ENCODE measurements at regions not wholly inside any gene's neighbourhood (a gene's known extent, or its start where the extent isn't known, plus 50 kb on each side); places are given as distances from the start of the nearest gene placed in this dataset.
"Not testable (repeated sequence)": the region's sequence is repeated elsewhere in the genome, so short reads cannot be mapped to it uniquely, and the experiment has no call there.

DNA sequence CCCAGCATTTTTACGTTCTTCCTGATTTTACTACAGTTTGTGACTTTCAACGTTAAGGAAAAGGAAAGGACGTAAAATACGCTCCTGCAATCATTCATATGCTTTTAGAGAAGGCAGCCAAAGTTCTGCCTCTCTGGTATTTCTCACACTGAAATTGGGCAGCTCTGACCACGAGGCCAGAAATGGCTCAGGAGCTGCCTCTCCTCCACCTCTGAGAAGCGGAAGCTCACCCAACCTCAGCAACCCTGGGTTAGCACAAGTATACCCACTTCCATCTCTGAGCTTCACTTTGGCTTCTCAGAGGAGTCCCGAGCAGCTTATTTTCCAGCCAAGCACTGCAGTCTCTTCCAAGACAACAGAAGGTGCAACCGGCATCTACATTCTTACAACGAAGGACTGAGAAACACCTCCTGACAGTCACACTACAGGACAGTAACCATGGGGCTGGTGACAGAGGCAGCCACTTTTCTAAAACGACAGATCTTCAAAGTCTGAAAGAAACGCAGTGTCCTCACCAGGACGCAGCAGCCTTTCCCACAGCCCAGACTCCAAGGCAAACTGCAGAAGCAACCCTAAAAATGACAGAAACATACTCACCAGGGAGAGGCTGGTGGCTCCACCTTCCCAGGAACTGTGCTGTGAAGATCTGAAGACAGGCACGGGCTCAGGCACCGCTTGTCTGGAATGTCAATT is 373.7 kb downstream of the BCL2L11 start:
- H3K4me1 Mint-ChIP-seq; DNase-seq (ENCODE audit: low spot score in 2 of 2); H3K9me3 Mint-ChIP-seq; H3K27ac Mint-ChIP-seq; H3K27me3 Mint-ChIP-seq; H3K36me3 Mint-ChIP-seq: not testable (repeated sequence)
- H3K4me3 Mint-ChIP-seq = peak overlapping the region; percentile 66
- peak; percentile 70 for ATAC-seq (ENCODE audit: low read depth)

DNA sequence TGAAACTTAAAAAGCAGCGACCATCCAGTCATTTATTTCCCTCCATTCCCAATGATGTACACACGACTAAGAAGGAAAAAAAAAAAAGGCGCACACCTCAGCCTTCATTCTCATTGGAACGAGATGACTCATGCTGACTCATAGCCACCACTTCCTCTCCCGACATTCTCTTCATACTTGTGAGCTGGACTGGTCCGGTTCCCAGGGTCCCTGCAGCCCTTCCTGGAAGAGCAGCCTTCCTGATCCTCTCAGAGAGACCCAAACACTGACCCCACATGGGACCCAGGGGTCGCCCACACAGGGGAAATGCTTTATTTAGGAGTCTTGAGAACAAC is 374.2 kb downstream of the BCL2L11 start:
- H3K4me1 Mint-ChIP-seq; DNase-seq (ENCODE audit: low spot score in 2 of 2); H3K27me3 Mint-ChIP-seq; H3K9me3 Mint-ChIP-seq; H3K27ac Mint-ChIP-seq; H3K36me3 Mint-ChIP-seq: not testable (repeated sequence)
- peak overlapping the region; percentile 66 for H3K4me3 Mint-ChIP-seq
- ATAC-seq (ENCODE audit: low read depth) = peak; percentile 48

DNA sequence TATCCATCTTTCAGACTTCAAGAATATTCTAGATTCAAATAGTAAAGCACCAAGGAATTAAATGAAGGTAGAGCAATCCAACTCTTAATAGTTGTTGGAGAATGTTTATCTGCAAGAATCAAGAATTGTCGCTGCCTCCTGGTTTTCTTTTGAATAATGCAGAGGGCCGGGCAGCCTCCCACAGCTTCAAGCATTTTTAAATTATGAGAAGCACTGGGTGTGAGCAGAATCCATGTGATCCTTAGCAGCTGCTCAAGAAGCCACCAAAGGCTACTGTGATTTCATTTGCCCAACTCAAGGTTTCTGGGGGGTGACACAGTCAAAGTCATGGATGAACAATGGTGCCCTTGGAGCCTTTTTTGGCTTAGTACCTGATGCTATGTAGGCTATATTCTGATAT is 374.9 kb downstream of the BCL2L11 start:
- H3K4me1 Mint-ChIP-seq; H3K4me3 Mint-ChIP-seq; H3K9me3 Mint-ChIP-seq; H3K27ac Mint-ChIP-seq; H3K27me3 Mint-ChIP-seq; H3K36me3 Mint-ChIP-seq; ATAC-seq (ENCODE audit: low read depth); DNase-seq (ENCODE audit: low spot score in 2 of 2): not testable (repeated sequence)

DNA sequence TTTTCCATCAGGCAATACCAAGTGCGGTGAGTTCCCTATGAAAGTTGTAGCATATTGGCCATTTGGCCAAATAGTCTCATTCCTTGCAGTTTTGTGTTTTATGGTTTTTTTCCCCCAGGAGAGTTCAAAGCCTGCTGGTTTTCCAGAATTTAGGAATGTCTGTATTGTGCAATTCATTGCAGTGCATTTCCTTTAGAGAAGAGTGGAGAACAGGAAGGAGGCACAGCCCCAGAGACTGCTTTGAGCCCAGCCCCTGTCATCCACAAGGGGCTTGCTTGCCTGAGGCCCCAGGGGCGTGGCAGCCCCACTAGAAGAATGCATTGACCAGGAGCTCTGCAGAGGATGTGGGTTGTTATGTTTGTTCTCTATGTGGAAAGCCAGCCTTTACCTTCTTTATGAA is 375.5 kb downstream of the BCL2L11 start:
- not testable (repeated sequence) for ATAC-seq (ENCODE audit: low read depth); H3K27me3 Mint-ChIP-seq; H3K27ac Mint-ChIP-seq; H3K36me3 Mint-ChIP-seq; H3K4me3 Mint-ChIP-seq; DNase-seq (ENCODE audit: low spot score in 2 of 2); H3K4me1 Mint-ChIP-seq; H3K9me3 Mint-ChIP-seq

DNA sequence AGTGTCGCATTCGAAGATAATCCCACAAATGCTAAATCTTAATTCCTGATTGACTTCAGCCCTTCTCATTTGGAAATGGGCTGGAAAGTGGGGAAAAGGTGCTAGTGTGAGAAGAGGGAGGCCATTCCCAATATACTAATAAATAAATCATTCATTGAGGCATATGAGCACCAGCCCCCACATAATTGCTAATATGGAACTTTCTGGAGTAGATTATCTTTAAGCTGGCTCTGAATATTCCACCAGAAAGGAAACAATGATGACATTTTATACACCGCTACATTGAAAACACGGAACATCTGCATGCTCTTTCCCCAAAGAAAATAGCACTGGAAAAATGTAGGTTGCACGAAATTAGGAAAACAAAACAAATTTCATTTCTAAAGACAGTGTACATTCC is 376.1 kb downstream of the BCL2L11 start:
- H3K36me3 Mint-ChIP-seq; DNase-seq (ENCODE audit: low spot score in 2 of 2); H3K4me3 Mint-ChIP-seq; H3K4me1 Mint-ChIP-seq; H3K27me3 Mint-ChIP-seq; H3K9me3 Mint-ChIP-seq; ATAC-seq (ENCODE audit: low read depth); H3K27ac Mint-ChIP-seq: not testable (repeated sequence)

DNA sequence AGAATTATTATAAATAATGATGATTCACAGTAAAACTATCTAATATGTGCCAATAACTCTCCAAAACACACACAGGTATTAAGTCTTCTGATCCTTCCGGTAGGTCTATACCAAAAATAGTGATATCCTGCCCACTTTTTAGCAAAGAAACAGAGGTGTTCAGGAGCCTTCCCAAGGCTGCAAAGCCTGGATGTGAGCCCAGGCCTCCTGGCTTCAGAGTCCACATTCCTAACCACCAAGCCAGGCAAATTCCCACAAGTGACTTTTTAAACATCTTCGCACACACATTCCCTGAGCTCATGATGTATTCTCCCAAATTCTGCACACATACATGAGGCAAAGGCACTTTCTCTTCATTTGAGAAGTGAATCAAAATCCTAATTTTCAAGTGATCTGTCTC is 376.6 kb downstream of the BCL2L11 start:
- not testable (repeated sequence) for H3K36me3 Mint-ChIP-seq; H3K4me1 Mint-ChIP-seq; H3K27me3 Mint-ChIP-seq; H3K27ac Mint-ChIP-seq; DNase-seq (ENCODE audit: low spot score in 2 of 2); H3K9me3 Mint-ChIP-seq; ATAC-seq (ENCODE audit: low read depth); H3K4me3 Mint-ChIP-seq

DNA sequence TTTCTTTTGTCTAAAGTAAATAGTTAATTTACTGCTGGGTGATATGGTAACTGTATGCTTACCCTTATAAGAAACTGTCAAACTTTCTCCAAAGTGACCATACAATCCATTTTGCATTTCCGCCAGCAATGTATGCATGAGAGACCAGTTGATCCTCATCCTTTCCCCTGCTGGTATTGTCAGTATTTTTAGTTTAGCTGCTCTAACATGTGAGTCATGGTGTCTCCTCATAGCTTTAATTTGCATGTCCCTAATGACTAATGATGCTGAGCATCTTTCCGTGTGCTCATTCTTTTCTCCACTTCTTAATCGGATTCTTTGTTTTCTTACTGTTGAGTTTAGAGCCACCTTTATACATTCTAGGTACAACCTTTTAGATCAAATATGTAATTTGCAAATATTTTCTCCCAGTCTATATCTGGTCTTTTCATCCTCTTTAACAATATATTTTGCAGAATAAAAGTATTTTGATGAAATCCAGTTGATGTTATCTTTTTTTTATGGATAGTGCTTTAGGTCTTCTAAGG is 379.9 kb downstream of the BCL2L11 start:
- not testable (repeated sequence) for ATAC-seq (ENCODE audit: low read depth); DNase-seq (ENCODE audit: low spot score in 2 of 2); H3K4me3 Mint-ChIP-seq; H3K4me1 Mint-ChIP-seq; H3K36me3 Mint-ChIP-seq; H3K27ac Mint-ChIP-seq; H3K27me3 Mint-ChIP-seq; H3K9me3 Mint-ChIP-seq

DNA sequence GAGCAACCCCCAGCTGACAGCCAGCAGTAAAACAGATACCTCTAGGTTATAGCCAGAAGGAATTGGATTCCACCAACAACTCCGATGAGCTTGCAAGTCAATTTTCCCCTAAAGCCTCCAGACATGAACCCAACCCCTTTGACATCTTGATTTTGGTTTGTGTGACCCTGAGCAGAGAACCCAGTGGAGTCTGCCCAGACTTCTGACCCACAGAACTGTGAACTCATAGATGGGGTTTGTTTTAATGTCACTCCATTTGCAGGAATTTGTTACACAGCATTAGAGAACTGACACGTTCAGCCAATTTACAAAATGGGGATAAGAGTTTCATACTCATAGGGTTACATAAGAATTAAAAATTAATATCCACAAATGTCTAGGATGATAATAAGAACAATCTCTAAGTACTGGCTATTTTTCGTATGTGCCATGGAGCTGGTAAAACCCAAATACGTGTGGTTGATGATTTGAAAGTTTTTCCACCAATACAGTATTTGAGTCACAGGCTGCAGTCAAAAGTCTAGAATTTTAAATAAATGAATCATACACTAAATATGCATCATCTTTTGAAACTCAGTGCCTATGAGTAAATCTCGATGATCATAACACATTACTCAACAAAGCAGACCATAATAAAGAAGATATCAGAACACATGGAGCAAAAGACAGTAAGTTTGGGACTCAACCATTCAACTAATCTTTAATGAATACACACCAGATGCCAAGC is 380.0 kb downstream of the ANAPC1 start:
- H3K9me3 Mint-ChIP-seq; ATAC-seq (ENCODE audit: low read depth); H3K27me3 Mint-ChIP-seq; H3K27ac Mint-ChIP-seq; H3K4me1 Mint-ChIP-seq; H3K36me3 Mint-ChIP-seq; DNase-seq (ENCODE audit: low spot score in 2 of 2); H3K4me3 Mint-ChIP-seq: not testable (repeated sequence)

DNA sequence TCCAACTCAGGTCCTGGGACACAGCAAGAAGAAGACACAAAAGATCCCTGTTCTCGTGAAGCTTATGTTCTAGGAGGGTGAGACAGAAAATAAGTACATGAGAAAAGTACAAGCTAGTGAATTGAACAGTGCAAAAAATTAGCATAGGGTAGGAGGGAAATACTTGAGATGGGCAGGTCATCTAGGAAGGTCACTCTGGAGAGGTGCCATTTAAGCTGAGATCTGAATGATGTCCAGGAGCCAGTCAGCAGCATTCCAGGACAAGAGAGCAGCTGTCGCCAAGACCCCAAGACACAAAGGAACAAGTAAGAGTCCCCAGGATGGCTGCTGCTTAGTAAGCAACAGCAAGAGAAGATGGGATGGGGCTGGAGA is 379.4 kb downstream of the ANAPC1 start:
- H3K27me3 Mint-ChIP-seq; H3K9me3 Mint-ChIP-seq; ATAC-seq (ENCODE audit: low read depth); H3K36me3 Mint-ChIP-seq; H3K4me1 Mint-ChIP-seq; H3K27ac Mint-ChIP-seq; H3K4me3 Mint-ChIP-seq; DNase-seq (ENCODE audit: low spot score in 2 of 2): not testable (repeated sequence)

DNA sequence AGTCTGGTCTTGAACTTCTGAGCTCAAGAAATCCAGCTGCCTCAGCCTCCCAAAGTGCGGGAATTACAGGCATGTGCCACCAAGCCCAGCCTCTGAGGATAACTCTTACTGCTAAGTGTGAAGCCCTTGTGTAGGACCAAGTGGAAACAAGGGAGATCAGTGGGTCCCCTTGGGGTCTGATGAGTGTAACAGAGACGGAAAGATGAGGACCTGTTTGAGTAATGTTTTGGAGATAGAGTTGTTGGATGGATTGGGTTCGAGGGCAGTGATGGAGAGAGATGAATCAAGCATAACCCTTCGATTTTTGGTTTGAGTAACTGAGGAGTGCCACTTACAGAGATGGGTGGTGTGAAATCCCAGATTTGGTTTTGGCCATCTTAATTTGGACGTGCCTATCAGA is 378.7 kb downstream of the ANAPC1 start:
- H3K36me3 Mint-ChIP-seq; H3K4me3 Mint-ChIP-seq; H3K27ac Mint-ChIP-seq; DNase-seq (ENCODE audit: low spot score in 2 of 2); H3K9me3 Mint-ChIP-seq; H3K27me3 Mint-ChIP-seq; H3K4me1 Mint-ChIP-seq; ATAC-seq (ENCODE audit: low read depth): not testable (repeated sequence)

DNA sequence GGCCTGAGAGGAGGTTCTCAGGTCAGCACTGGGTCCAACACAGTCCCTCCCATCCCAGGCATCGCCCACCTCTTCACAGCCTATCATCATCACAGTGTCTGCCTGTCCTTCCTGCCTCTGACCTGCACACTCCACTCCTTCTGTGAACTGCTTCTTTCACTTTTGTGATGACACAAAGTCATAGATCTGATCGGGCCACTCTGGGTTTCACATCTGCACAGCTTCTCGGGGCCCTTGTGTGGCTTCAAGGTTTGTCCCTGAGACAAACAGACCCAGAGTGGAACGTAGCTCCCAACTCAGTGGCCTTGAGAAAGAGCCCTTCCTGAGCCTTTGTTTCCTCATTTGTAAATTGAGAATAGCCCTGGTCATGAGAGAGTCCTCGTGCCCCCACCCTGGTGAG is 377.1 kb downstream of the ANAPC1 start:
- not testable (repeated sequence) for H3K4me1 Mint-ChIP-seq; H3K27me3 Mint-ChIP-seq; H3K4me3 Mint-ChIP-seq; H3K9me3 Mint-ChIP-seq; DNase-seq (ENCODE audit: low spot score in 2 of 2); ATAC-seq (ENCODE audit: low read depth); H3K27ac Mint-ChIP-seq; H3K36me3 Mint-ChIP-seq

DNA sequence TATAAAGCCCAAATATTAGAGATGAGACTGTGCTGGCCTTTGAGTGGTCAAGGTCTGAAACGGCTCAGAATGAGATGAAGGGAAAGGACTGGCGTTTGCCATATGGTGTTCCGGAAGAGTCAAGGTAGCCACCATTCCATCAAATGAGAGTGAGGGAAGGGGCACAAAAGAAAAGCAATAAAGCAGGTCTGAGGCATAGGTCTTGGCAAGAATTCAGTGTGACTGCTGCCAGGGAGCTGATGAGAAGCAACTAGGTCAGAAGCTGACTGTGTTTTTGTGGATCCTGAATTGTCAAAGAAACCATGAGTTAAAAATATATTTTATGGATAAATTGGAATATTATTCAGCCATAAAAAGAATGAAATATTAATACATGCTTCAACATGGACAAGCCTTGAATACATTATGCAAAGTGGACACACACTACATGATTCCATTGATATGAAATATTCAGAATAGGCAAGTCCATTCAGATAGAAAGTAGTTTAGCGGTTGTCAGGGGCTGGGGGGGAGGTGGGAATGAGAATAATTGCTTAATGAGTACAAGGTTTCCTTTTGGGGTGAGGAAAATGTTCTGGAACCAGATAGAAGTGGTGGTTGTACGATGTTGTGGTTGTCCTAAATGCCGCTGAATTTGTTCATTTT is 374.6 kb downstream of the ANAPC1 start:
- not testable (repeated sequence) for H3K27ac Mint-ChIP-seq; H3K36me3 Mint-ChIP-seq; ATAC-seq (ENCODE audit: low read depth); H3K4me3 Mint-ChIP-seq; DNase-seq (ENCODE audit: low spot score in 2 of 2); H3K27me3 Mint-ChIP-seq; H3K4me1 Mint-ChIP-seq; H3K9me3 Mint-ChIP-seq

DNA sequence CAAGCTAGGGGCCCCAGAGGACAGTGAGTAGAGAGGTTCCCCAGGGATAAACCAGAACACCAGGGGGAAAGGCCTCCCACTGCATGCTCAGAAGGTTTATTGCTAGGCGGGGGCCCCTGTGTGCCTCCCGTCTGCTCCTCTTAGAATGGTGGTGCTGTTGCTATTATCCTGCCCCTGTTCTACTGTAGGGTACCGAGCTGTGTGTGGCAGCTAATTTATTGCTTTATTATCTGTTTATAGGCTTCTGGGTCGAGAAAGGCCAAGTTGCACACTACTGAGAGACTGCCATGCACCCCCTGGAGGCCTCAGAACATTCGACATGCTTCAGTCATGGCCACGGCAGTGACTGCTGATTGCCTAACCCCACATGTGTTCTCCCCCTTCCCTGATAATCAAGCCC is 373.6 kb downstream of the ANAPC1 start:
- H3K27ac Mint-ChIP-seq; H3K4me1 Mint-ChIP-seq; H3K4me3 Mint-ChIP-seq; H3K27me3 Mint-ChIP-seq; ATAC-seq (ENCODE audit: low read depth); H3K9me3 Mint-ChIP-seq; DNase-seq (ENCODE audit: low spot score in 2 of 2); H3K36me3 Mint-ChIP-seq: not testable (repeated sequence)

DNA sequence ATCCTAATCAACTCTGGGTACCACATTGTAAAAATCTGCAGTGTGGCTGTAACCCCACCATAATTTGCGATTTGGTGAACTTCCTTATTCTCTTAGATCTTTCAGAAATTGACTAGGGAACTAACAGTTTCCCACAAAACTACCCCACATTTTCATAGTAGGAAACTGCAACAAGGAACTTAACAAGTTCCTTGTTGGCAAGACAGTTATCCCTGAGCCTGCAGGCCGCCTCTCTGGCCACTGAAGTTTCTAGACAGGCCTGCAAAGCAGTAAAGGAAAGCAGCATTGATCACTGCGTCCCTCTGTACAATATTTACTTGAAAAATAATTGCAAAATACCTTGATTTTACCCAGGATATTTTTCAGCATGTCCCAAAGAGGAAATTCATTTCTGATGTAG is 372.9 kb downstream of the ANAPC1 start:
- not testable (repeated sequence) for H3K9me3 Mint-ChIP-seq; ATAC-seq (ENCODE audit: low read depth); DNase-seq (ENCODE audit: low spot score in 2 of 2); H3K4me1 Mint-ChIP-seq; H3K27ac Mint-ChIP-seq; H3K27me3 Mint-ChIP-seq; H3K4me3 Mint-ChIP-seq; H3K36me3 Mint-ChIP-seq
